PC-3 (cell line): ENCODE measurements at regions not wholly inside any gene's neighbourhood (a gene's known extent, or its start where the extent isn't known, plus 50 kb on each side); places are given as distances from the start of the nearest gene placed in this dataset.

ENCODE experiments used
- CTCF ChIP-seq: fragments of 300-600 bp; sonication (generic); conservative IDR thresholded peaks from 2 replicates; pipeline ENCODE4 v1.5.1; 2017; ENCODE audit warnings: antibody characterized with exemption, low read depth, mild to moderate bottlenecking, low read length
- EZH2 ChIP-seq: fragments of 300-600 bp; sonication (generic); IDR thresholded peaks from one replicate; pipeline ENCODE4 v1.6.1; 2017; ENCODE audit warnings: antibody characterized with exemption, mild to moderate bottlenecking, low read length; ENCODE audit not compliant: unreplicated experiment

GRCh38 chr6:141056945-141057625 is 1075.6 kb upstream of the GJE1 start:
- no peak for TF ChIP-seq CTCF
- no peak for TF ChIP-seq EZH2
